Hepatocyte (in vitro differentiated cells): ENCODE measurements at regions not wholly inside any gene's neighbourhood (a gene's known extent, or its start where the extent isn't known, plus 50 kb on each side); places are given as distances from the start of the nearest gene placed in this dataset.

Experiments
- DNase-seq: peaks from one replicate; pipeline ENCODE4 v3.0.0-alpha.2; 2016; ENCODE audit warnings: low spot score
- H2AFZ ChIP-seq: fragments of 200-600 bp; sonication (generic); 2 replicates; pipeline ENCODE4 v1.6.0; 2016; ENCODE audit warnings: antibody characterized with exemption, mild to moderate bottlenecking
- H3K27ac ChIP-seq: fragments of 200-600 bp; sonication (generic); 2 replicates; pipeline ENCODE4 v1.5.1; 2016; ENCODE audit warnings: mild to moderate bottlenecking
- H3K27me3 ChIP-seq: fragments of 200-600 bp; sonication (generic); 2 replicates; pipeline ENCODE4 v1.6.1; 2016
- H3K36me3 ChIP-seq: fragments of 200-600 bp; sonication (generic); replicated peaks from 2 replicates; pipeline ENCODE4 v1.5.1; 2016; ENCODE audit warnings: low read depth; ENCODE audit not compliant: insufficient read depth
- H3K4me1 ChIP-seq: fragments of 200-600 bp; sonication (generic); 2 replicates; pipeline ENCODE4 v1.5.1; 2016; ENCODE audit warnings: mild to moderate bottlenecking, moderate library complexity; ENCODE audit not compliant: insufficient read depth
- H3K4me2 ChIP-seq: fragments of 200-600 bp; sonication (generic); 2 replicates; pipeline ENCODE4 v1.6.0; 2016
- H3K4me3 ChIP-seq: fragments of 200-600 bp; sonication (generic); 2 replicates; pipeline ENCODE4 v1.5.1; 2016; ENCODE audit warnings: mild to moderate bottlenecking
- H3K79me2 ChIP-seq: fragments of 200-600 bp; sonication (generic); 2 replicates; pipeline ENCODE4 v1.6.0; 2017; ENCODE audit warnings: mild to moderate bottlenecking
- H3K9me2 ChIP-seq: fragments of 200-600 bp; sonication (generic); replicated peaks from 2 replicates; pipeline ENCODE4 v1.6.0; 2017; ENCODE audit warnings: mild to moderate bottlenecking; ENCODE audit not compliant: insufficient read depth
- H3K9me3 ChIP-seq: fragments of 200-600 bp; sonication (generic); 2 replicates; pipeline ENCODE4 v1.5.1; 2016; ENCODE audit warnings: low read depth, mild to moderate bottlenecking
- H4K20me1 ChIP-seq: fragments of 200-600 bp; sonication (generic); 2 replicates; pipeline ENCODE4 v1.6.0; 2016; ENCODE audit warnings: mild to moderate bottlenecking; ENCODE audit not compliant: insufficient read depth, poor library complexity, severe bottlenecking
- CTCF ChIP-seq: fragments of 200-600 bp; sonication (generic); IDR thresholded peaks from 2 replicates; pipeline ENCODE4 v1.5.1; 2016; ENCODE audit warnings: antibody characterized with exemption, mild to moderate bottlenecking; ENCODE audit not compliant: poor library complexity
- EZH2 ChIP-seq: fragments of 200-600 bp; sonication (generic); IDR thresholded peaks from 2 replicates; pipeline ENCODE4 v1.6.1; 2016; ENCODE audit warnings: antibody characterized with exemption, mild to moderate bottlenecking, borderline replicate concordance
- EZH2phosphoT487 ChIP-seq: fragments of 200-600 bp; sonication (generic); IDR thresholded peaks from one replicate; pipeline ENCODE4 v1.6.1; 2018; ENCODE audit warnings: antibody characterized with exemption, mild to moderate bottlenecking, low read depth, moderate library complexity; ENCODE audit not compliant: unreplicated experiment, severe bottlenecking
- WGBS: methylation state at CpG from one replicate; pipeline ENCODE4 v1.1.6; 2016; ENCODE audit warnings: low lambda C conversion rate; ENCODE audit errors: missing lambda C conversion rate; 5-methylcytosine and 5-hydroxymethylcytosine counted together

GRCh38 chr11:45000918-45001317 is 50.2 kb upstream of the TP53I11 start:
- no peaks in the 10 kb centered on the region for H3K36me3 ChIP-seq
- H2AFZ ChIP-seq, result no peak overlapping the region
- no peaks in the 10 kb centered on the region for H3K79me2 ChIP-seq
- H3K4me2 ChIP-seq, result no peak overlapping the region
- no peaks in the 10 kb centered on the region for H4K20me1 ChIP-seq
- H3K9me3 ChIP-seq, result no peaks in the 10 kb centered on the region
- H3K9me2 ChIP-seq, result no peaks in the 10 kb centered on the region
- TF ChIP-seq CTCF, result no peak
- TF ChIP-seq EZH2phosphoT487, result no peak
- no peak for TF ChIP-seq EZH2
- H3K27me3 ChIP-seq, result no peaks in the 10 kb centered on the region
- no peak overlapping the region for H3K4me3 ChIP-seq
- WGBS, result 86% methylated on average over 4 of the region's 4 CpGs
- no peaks in the 10 kb centered on the region for H3K4me1 ChIP-seq
- DNase-seq, result no peak
- no peak overlapping the region for H3K27ac ChIP-seq

GRCh38 chr11:45001466-45002165 is 50.9 kb upstream of the TP53I11 start:
- Histone ChIP-seq H3K9me2 (no peaks in the 10 kb centered on the region), H4K20me1 (no peaks in the 10 kb centered on the region), H3K4me3 (no peak overlapping the region), H3K4me1 (no peaks in the 10 kb centered on the region), H2AFZ (no peak overlapping the region), H3K9me3 (no peaks in the 10 kb centered on the region), H3K4me2 (no peak overlapping the region), H3K27ac (no peak overlapping the region), H3K79me2 (no peaks in the 10 kb centered on the region), H3K36me3 (no peaks in the 10 kb centered on the region), H3K27me3 (no peaks in the 10 kb centered on the region)
- WGBS, result 90% methylated on average over 6 of the region's 6 CpGs
- TF ChIP-seq EZH2, result no peak
- TF ChIP-seq EZH2phosphoT487, result no peak
- no peak for TF ChIP-seq CTCF
- no peak for DNase-seq

- Histone ChIP-seq H3K79me2 (no peaks in the 10 kb centered on the region), H4K20me1 (no peaks in the 10 kb centered on the region), H3K4me1 (no peaks in the 10 kb centered on the region), H3K27ac (no peak overlapping the region), H3K36me3 (no peaks in the 10 kb centered on the region), H2AFZ (no peak overlapping the region), H3K9me2 (no peaks in the 10 kb centered on the region), H3K27me3 (peaks cover 7% of the 10 kb centered on the region), H3K9me3 (no peaks in the 10 kb centered on the region), H3K4me2 (no peak overlapping the region), H3K4me3 (no peak overlapping the region)
- no peak for TF ChIP-seq EZH2phosphoT487
- no peak for TF ChIP-seq CTCF
- TF ChIP-seq EZH2, result no peak
- 98% methylated on average over 1 of the region's 1 CpG for WGBS
- no peak for DNase-seq
Measured at GRCh38 chr11:45005106-45005505, 54.4 kb upstream of the TP53I11 start.
